Hepatocyte (in vitro differentiated cells): ENCODE measurements at regions not wholly inside any gene's neighbourhood (a gene's known extent, or its start where the extent isn't known, plus 50 kb on each side); places are given as distances from the start of the nearest gene placed in this dataset.

Experiments
- DNase-seq: peaks from one replicate; pipeline ENCODE4 v3.0.0-alpha.2; 2016; ENCODE audit warnings: low spot score
- H2AFZ ChIP-seq: fragments of 200-600 bp; sonication (generic); 2 replicates; pipeline ENCODE4 v1.6.0; 2016; ENCODE audit warnings: antibody characterized with exemption, mild to moderate bottlenecking
- H3K27ac ChIP-seq: fragments of 200-600 bp; sonication (generic); 2 replicates; pipeline ENCODE4 v1.5.1; 2016; ENCODE audit warnings: mild to moderate bottlenecking
- H3K27me3 ChIP-seq: fragments of 200-600 bp; sonication (generic); 2 replicates; pipeline ENCODE4 v1.6.1; 2016
- H3K36me3 ChIP-seq: fragments of 200-600 bp; sonication (generic); replicated peaks from 2 replicates; pipeline ENCODE4 v1.5.1; 2016; ENCODE audit warnings: low read depth; ENCODE audit not compliant: insufficient read depth
- H3K4me1 ChIP-seq: fragments of 200-600 bp; sonication (generic); 2 replicates; pipeline ENCODE4 v1.5.1; 2016; ENCODE audit warnings: mild to moderate bottlenecking, moderate library complexity; ENCODE audit not compliant: insufficient read depth
- H3K4me2 ChIP-seq: fragments of 200-600 bp; sonication (generic); 2 replicates; pipeline ENCODE4 v1.6.0; 2016
- H3K4me3 ChIP-seq: fragments of 200-600 bp; sonication (generic); 2 replicates; pipeline ENCODE4 v1.5.1; 2016; ENCODE audit warnings: mild to moderate bottlenecking
- H3K79me2 ChIP-seq: fragments of 200-600 bp; sonication (generic); 2 replicates; pipeline ENCODE4 v1.6.0; 2017; ENCODE audit warnings: mild to moderate bottlenecking
- H3K9me2 ChIP-seq: fragments of 200-600 bp; sonication (generic); replicated peaks from 2 replicates; pipeline ENCODE4 v1.6.0; 2017; ENCODE audit warnings: mild to moderate bottlenecking; ENCODE audit not compliant: insufficient read depth
- H3K9me3 ChIP-seq: fragments of 200-600 bp; sonication (generic); 2 replicates; pipeline ENCODE4 v1.5.1; 2016; ENCODE audit warnings: low read depth, mild to moderate bottlenecking
- H4K20me1 ChIP-seq: fragments of 200-600 bp; sonication (generic); 2 replicates; pipeline ENCODE4 v1.6.0; 2016; ENCODE audit warnings: mild to moderate bottlenecking; ENCODE audit not compliant: insufficient read depth, poor library complexity, severe bottlenecking
- CTCF ChIP-seq: fragments of 200-600 bp; sonication (generic); IDR thresholded peaks from 2 replicates; pipeline ENCODE4 v1.5.1; 2016; ENCODE audit warnings: antibody characterized with exemption, mild to moderate bottlenecking; ENCODE audit not compliant: poor library complexity
- EZH2 ChIP-seq: fragments of 200-600 bp; sonication (generic); IDR thresholded peaks from 2 replicates; pipeline ENCODE4 v1.6.1; 2016; ENCODE audit warnings: antibody characterized with exemption, mild to moderate bottlenecking, borderline replicate concordance
- EZH2phosphoT487 ChIP-seq: fragments of 200-600 bp; sonication (generic); IDR thresholded peaks from one replicate; pipeline ENCODE4 v1.6.1; 2018; ENCODE audit warnings: antibody characterized with exemption, mild to moderate bottlenecking, low read depth, moderate library complexity; ENCODE audit not compliant: unreplicated experiment, severe bottlenecking
- WGBS: methylation state at CpG from one replicate; pipeline ENCODE4 v1.1.6; 2016; ENCODE audit warnings: low lambda C conversion rate; ENCODE audit errors: missing lambda C conversion rate; 5-methylcytosine and 5-hydroxymethylcytosine counted together

GRCh38 chr2:122905431-122905830 lies 1119.7 kb upstream of the CNTNAP5 start:
- Histone ChIP-seq H3K4me2 (no peak overlapping the region), H3K27me3 (no peaks in the 10 kb centered on the region)

GRCh38 chr2:122908159-122908558 lies 1116.9 kb upstream of the CNTNAP5 start:
- Histone ChIP-seq H3K9me3 (no peaks in the 10 kb centered on the region), H3K9me2 (no peaks in the 10 kb centered on the region), H3K4me1 (no peaks in the 10 kb centered on the region), H3K4me2 (no peak overlapping the region), H3K27ac (no peak overlapping the region), H3K4me3 (no peak overlapping the region), H3K36me3 (no peaks in the 10 kb centered on the region), H4K20me1 (no peaks in the 10 kb centered on the region), H2AFZ (no peak overlapping the region), H3K79me2 (no peaks in the 10 kb centered on the region), H3K27me3 (no peaks in the 10 kb centered on the region)
- 93% methylated on average over 1 of the region's 1 CpG for WGBS
- DNase-seq, result no peak
- TF ChIP-seq EZH2phosphoT487 (no peak), EZH2 (no peak), CTCF (no peak)

More at GRCh38 chr2:122905431-122905830, 1119.7 kb upstream of the CNTNAP5 start:
- H3K9me3 ChIP-seq, result no peaks in the 10 kb centered on the region
- no peaks in the 10 kb centered on the region for H3K9me2 ChIP-seq
- no peak overlapping the region for H3K27ac ChIP-seq
- no peak for DNase-seq
- H3K4me1 ChIP-seq, result no peaks in the 10 kb centered on the region
- WGBS, result 90% methylated on average over 4 of the region's 4 CpGs
- no peaks in the 10 kb centered on the region for H4K20me1 ChIP-seq
- H3K4me3 ChIP-seq, result no peak overlapping the region
- no peaks in the 10 kb centered on the region for H3K36me3 ChIP-seq
- H2AFZ ChIP-seq, result no peak overlapping the region
- H3K79me2 ChIP-seq, result no peaks in the 10 kb centered on the region
- no peak for TF ChIP-seq EZH2phosphoT487
- no peak for TF ChIP-seq CTCF
- TF ChIP-seq EZH2, result no peak

GRCh38 chr2:122927197-122927596 lies 1097.9 kb upstream of the CNTNAP5 start:
- no peak overlapping the region for H2AFZ ChIP-seq
- no peaks in the 10 kb centered on the region for H4K20me1 ChIP-seq
- no peak for DNase-seq
- 66% methylated on average over 3 of the region's 3 CpGs for WGBS
- no peaks in the 10 kb centered on the region for H3K36me3 ChIP-seq
- no peaks in the 10 kb centered on the region for H3K9me2 ChIP-seq
- H3K79me2 ChIP-seq, result no peaks in the 10 kb centered on the region
- no peak overlapping the region for H3K4me2 ChIP-seq
- H3K9me3 ChIP-seq, result no peaks in the 10 kb centered on the region
- H3K4me3 ChIP-seq, result no peak overlapping the region
- H3K27me3 ChIP-seq, result no peaks in the 10 kb centered on the region
- no peak overlapping the region for H3K27ac ChIP-seq
- TF ChIP-seq EZH2phosphoT487 (no peak), CTCF (no peak)
- H3K4me1 ChIP-seq, result no peaks in the 10 kb centered on the region
